ENCODE measurements at regions not wholly inside any gene's neighbourhood (a gene's known extent, or its start where the extent isn't known, plus 50 kb on each side); places are given as distances from the start of the nearest gene placed in this dataset.
A peak's percentile ranks its signal among the peaks of the same experiment; 100 is the strongest.
"Not testable (repeated sequence)": the region's sequence is repeated elsewhere in the genome, so short reads cannot be mapped to it uniquely, and the experiment has no call there.

DNA sequence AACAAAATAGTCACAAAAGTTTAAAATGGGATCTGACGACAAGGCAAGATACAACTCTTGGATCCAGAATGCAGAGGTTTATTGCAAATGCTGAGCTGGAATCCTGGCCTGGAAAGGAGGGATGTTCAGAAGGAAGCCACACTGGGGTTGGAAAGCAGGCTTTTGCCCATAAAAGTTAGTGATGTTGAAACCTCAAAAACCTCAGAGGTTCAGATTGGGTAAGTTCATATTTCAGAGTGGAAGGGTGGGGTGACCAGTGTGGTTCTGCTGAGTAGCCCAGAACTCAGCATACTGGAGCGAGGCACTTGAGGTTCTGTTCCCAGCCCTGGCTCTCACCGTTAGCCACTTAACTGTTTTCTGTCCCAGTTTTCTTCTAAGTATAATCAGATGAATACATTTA, 114.0 kb upstream of the OSTN start:
- no peak overlapping the region for H3K4me3 ChIP-seq (ENCODE audit: low read length)
- DNase-seq (ENCODE audit: low read depth, low spot score): no peak

DNA sequence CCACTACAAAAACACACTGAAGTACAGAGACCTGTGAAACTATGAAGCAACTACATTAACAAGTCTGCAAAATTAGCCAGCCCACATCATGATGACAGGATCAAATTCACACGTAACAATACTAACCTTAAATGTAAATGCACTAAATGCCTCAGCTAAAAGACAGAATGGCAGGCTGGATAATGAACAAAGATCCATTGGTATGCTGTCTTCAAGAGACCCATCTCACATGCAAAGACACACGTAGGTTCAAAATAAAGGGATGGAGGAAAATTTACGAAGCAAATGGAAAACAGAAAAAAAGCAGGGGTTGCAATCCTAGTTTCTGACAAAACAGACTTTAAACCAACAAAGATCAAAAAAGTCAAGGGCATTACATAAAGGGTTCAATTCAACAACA, 120.1 kb upstream of the OSTN start:
- not testable (repeated sequence) for H3K4me3 ChIP-seq (ENCODE audit: low read length); DNase-seq (ENCODE audit: low read depth, low spot score)

DNA sequence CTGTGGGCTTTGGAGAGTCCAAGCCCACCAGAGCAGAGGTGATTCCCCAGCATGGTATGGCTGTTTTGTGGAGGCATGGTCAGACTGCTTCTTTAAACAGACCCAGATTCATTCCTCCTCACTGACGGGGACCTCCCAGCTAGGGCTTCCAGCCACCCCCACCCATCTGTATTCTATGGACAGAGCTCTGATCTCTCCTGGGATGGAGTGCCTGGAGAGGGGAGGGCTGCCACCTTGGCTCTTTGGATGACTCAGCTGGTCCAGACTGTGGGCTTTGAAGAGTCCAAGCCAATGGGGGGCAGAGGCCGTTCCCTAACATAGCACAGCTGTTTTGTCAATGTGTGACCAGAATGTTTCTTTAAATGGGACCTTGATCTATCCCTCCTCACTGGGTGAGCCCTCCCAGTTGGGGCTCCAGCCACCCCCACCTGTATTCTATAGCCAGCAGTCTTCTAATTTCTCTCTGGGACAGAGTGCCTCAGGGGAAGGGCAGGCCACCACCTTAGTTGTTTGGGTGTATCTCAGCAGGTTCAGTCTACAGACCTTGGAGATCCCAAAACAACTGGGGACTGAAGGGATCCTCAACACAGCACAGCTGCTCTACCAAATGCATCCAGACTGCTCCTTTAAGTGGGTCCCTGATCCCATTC, 122.0 kb upstream of the OSTN start:
- no peak overlapping the region for H3K4me3 ChIP-seq (ENCODE audit: low read length)
- DNase-seq (ENCODE audit: low read depth, low spot score): no peak

DNA sequence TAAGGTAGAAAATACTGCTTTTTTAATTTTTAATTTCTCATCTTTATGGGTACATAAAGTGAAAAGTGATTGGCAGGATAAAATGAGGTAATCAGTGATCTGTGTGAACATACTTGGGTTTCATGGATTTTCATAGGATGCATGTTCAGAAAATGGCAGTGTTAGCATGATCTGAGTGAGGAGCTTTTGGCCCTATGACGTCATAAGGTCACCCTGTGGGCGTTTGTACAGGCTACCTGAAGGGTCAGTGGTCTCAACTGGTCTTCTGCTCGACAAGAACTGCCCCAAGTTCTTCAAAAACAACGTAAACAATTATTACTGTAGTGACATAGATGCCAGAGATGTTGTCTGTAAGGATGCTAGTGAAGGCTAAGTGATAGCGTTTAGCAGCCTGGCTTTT, 124.5 kb upstream of the OSTN start:
- no peak for DNase-seq (ENCODE audit: low read depth, low spot score)
- no peak overlapping the region for H3K4me3 ChIP-seq (ENCODE audit: low read length)

DNA sequence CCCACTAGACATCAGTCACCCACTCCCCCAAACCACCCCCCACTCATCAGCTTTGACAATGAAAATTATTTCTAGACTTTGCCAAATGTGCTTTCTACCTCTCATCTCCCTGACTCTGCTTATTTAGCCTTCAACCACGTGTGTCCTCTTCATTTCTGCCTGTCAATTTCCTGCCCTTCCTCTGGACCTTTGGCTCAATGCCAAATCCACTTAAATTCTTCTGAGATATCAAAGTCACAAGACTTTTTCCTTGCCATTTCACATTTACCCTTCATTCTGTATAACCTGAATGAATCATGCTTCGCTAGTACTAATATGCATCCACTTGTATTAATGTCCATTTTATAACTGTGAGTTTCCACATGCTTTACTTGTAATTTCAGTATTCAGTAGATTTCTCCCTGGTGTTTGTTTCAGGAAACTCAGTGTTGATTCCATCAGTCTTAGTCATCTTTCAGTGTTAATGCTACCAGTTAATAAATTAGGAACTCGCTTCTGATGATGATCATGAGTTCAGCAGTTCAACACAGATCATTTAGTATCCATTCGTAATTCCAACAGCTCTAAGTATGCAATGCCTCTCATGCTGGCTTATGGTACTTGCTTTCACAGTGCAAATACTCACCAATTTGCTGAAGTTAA, 128.2 kb upstream of the OSTN start:
- DNase-seq (ENCODE audit: low read depth, low spot score): no peak
- no peak overlapping the region for H3K4me3 ChIP-seq (ENCODE audit: low read length)

DNA sequence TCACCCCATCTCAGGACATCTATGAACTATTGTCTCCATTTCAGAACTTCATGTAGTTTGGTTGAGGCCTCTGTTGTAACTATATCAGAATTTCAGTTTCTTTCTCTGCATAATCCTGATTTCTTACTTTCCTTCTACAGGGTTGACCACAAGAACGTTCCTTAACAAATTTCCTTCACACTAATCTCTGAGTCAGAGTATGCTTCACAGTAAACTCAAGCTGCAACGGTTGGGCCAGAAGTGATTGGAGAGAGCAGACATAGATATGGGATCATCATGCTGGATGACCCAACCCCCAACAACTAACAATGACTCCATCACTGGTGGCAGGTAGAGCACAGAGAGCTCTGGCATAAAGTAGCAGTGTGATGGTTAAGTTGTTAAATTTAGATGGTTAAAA, 128.8 kb upstream of the OSTN start:
- no peak overlapping the region for H3K4me3 ChIP-seq (ENCODE audit: low read length)

DNA sequence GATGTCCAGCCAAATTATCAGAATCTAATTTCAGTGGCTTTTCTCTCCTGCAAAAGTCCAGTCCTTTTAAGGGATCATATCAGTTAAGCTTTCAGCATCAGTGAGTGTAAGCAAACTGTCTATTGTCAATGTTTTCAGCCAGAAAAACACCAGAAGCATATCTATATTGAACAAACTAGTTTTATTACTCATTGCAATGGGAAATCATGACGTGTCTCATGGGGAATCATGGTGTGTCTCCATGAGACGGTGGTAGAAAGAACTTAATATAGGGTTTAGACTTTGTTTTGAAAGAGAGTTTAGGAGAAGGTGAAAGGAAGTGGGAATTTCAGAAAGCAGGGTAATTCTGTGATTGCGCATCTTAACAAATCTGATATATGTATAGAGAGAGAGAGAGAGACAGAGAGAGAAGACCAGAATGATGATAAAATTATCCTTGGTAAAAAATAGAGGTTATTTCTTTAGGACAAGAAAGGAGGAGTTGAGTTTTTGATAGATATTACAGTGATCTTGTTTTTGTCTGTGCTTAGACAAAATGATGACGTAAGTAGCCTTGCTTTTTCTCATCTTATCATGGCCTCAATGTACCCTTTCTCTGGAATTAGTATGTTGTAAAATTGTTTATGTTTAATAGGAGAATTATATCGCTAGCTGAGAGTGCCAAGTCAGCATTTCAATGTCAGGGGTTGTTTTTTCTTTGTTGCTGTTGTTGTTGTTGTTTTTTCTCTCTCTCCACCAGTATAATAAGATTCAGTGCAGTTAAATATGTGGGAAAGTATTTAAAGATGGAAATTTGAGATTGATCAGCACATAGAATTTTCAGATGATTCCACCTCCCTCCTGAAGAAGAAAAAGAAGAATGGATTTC, 129.9 kb upstream of the OSTN start:
- H3K4me3 ChIP-seq (ENCODE audit: low read length): no peak overlapping the region

More for the DNA sequence above, 128.8 kb upstream of the OSTN start:
- DNase-seq (ENCODE audit: low read depth, low spot score): no peak

DNA sequence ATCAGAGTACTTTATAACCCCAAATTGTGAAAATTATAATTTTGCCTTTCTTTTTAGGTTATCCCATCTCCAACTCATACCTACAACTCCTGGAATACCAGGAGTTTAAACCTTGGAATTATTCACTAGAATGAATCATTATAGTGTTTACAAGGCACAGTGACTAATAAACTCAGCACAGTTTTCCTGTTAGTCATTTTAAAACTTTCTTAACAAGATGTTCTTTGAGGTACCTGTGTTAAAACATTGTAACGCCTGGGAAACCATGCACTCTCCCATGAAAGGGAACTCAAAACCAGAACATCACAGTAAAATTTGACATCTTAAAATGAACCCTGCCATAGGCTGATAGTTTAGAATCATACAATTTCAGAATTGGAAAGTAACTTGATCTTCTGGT, 132.4 kb upstream of the OSTN start:
- H3K4me3 ChIP-seq (ENCODE audit: low read length): no peak overlapping the region
- no peak for DNase-seq (ENCODE audit: low read depth, low spot score)

More for the DNA sequence above, 129.9 kb upstream of the OSTN start:
- no peak for DNase-seq (ENCODE audit: low read depth, low spot score)

DNA sequence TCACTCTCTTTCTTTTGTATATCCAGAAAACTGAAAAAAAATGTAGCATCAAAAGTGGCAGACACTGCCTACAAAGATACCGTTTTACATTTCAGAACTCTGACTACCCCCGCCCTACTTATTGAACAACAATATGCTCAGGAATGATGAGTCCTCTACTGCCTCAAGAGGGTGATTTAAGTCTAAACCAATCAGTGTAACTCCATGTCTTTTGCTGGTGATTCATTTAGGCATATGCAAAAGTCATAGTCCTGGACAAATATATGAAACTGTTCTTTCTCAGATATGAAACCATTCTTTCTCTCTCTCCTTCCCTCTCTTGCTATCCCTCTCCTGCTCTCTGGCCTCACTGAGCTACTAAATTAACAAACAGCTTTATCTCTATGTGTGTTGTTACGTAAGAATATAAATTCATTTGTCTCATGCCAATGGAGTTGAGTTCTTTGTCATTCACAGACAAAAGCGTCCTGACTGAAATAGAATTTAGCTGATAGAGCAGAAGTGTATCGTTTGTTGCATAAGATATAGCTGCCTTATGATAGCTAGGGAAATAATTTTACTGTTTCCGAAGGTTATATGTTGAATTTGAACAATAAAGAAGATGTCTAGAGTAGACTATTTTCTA, 133.7 kb upstream of the OSTN start:
- H3K4me3 ChIP-seq (ENCODE audit: low read length): no peak overlapping the region
- no peak for DNase-seq (ENCODE audit: low read depth, low spot score)

DNA sequence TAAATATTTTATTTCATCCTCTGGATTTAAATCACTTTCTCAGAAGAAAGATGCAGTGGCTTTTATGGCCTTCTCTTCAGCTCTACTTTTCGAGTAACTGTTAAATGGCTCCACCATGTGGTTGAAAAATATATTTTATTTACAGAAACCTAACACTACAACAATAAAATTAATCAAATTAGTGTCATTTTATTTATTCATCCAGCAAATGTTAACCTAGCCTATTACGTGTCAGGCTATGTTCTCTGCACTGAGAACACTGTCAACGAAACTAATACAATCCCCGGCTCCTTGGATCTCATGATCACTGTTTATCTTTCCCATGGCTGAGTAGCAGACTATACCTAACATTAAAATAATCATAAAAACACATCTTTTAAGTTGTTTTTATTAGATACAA, 148.0 kb upstream of the OSTN start:
- H3K4me3 ChIP-seq (ENCODE audit: low read length): no peak overlapping the region
- peak; percentile 4 for DNase-seq (ENCODE audit: low read depth, low spot score)

DNA sequence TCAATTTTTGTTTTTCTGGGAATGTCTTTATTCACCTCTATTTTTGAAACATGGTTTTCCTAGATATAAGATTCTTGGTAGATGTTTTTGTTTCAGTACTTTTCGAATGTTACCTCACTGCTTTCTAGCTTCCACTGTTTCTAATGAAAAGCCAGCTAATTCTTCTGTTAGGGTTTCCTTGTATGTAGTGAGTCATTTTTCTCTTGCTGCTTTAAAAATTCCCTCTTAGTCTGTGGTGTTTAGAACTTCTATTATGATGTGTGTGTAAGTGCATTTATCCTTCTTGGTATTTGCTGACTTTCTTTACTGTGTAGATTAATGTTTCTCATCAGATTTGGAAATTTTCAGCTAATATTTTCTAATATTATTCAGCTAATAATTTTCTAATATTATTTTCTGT, 151.1 kb upstream of the OSTN start:
- no peak for DNase-seq (ENCODE audit: low read depth, low spot score)
- no peak overlapping the region for H3K4me3 ChIP-seq (ENCODE audit: low read length)

DNA sequence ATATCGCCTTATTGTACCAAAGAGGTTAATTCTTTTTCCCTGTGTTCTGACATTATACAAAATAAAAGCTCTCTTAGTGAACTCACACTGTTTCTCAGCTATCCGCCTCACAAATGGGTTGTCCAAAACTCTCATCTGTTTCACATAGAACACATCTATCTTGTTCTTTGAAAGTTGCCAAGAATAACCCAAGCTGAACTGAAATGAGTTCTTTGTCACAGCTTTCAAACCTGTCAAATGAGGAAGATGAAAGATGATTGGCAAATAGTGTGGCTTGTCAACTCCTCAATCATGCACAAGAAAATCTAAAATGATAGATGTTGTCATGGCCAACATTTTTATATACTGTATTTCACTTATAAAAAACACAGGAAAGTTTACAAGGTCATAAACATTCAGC, 168.1 kb upstream of the OSTN start:
- no peak for DNase-seq (ENCODE audit: low read depth, low spot score)
- H3K4me3 ChIP-seq (ENCODE audit: low read length): no peak overlapping the region

DNA sequence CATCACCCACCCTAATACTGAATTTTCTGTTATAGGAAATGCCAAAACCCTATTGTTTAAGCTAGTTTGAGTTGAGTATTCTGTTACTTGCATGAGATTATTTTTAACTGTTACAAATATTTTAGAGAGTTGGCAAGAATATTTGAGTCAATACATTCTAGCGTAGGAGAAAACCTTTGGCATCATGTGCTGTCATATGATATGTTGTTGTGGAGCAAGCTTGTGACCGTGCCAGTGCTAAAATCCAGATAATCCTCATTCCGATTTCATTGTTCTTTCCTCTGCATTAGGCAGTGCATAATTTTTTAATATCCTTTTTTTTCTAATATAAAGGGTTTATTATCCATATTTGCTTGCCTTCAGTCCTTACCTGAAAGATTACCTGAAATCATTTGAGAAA, 168.0 kb upstream of the GMNC start:
- no peak overlapping the region for H3K4me3 ChIP-seq (ENCODE audit: low read length)
- no peak for DNase-seq (ENCODE audit: low read depth, low spot score)

DNA sequence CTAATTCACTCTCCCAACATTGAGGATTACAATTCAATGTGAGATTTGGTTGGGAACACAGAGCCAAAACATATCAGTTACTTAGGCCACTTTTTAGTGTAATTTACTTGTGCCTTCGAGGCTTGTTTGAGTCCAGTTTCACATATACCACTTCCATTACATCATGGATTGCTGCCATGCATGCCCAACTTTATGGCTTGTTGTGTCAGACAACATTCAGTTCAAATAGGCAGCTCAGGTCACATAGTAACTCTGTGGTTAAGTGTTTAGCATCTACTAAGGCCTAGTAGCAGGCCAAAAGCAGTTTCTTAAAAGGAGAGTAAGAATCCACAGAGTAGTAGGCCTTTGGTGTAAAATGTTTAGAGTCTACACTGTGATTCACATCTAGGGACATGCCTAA, 164.3 kb upstream of the GMNC start:
- DNase-seq (ENCODE audit: low read depth, low spot score): no peak
- no peak overlapping the region for H3K4me3 ChIP-seq (ENCODE audit: low read length)

DNA sequence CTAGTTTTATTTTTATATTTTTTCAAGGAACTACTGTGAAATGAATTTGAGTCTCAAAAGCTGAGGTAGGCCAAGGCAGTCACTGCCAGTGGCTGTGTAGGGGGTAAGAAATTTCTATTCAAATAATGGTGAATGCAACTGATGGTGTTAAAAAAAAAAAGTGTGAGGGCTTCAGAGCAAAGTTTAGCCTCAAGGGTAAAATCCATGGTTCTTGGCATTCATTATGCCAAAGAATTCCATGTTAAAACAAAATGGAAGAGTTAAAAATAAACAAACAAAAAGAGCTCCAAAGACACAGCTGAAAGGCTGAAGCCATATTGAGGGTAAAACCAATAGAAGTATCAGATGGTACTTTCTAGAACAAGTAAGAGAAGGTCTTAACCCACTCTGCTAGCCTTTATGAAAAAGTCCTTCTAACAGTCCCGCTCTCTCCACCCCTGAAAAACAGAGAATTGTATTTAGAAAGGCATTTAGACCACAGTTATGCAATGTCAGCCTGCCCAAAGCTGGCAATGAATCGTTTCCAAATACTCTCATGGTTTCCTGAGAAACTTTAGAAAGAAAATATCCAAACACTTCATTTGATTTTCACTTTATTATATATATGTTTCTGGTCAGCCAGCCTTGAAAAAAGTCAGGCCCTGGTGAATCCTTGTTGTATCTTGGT, 158.4 kb upstream of the GMNC start:
- no peak for DNase-seq (ENCODE audit: low read depth, low spot score)
- H3K4me3 ChIP-seq (ENCODE audit: low read length): no peak overlapping the region

DNA sequence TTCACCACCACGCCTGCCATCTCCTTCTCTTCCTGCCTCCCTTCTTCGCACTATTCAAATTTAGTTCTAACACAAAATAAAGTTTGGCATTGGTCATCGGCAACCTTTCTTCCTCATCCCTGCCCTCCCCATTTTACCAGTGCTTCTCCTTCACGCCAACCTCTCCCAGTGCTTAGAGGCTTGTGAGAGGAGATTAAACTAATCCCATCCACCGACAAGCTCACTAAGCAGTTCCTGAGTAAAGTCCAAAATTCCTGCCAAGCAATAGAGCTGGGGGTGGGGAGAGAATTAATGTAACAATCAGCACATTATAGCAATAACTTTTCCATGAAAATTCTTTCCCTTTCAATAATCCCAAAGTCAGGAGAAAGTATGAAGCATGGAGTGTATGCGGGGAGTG, 157.4 kb upstream of the GMNC start:
- no peak for DNase-seq (ENCODE audit: low read depth, low spot score)
- H3K4me3 ChIP-seq (ENCODE audit: low read length): no peak overlapping the region

DNA sequence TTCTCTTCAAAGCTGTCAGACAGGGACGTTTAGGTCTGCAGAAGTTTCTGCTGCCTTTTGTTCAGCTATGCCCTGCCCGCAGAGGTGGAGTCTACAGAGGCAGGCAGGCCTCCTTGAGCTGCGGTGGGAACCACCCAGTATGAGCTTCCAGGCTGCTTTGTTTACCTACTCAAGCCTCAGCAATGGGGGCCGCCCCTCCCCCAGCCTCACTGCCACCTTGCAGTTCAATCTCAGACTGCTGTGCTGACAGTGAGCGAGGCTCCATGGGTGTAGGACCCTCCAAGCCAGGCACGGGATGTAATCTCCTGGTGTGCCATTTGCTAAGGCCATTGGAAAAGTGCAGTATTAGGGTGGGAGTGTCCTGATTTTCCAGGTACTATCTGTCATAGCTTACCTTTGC, 153.5 kb upstream of the GMNC start:
- not testable (repeated sequence) for H3K4me3 ChIP-seq (ENCODE audit: low read length); DNase-seq (ENCODE audit: low read depth, low spot score)

DNA sequence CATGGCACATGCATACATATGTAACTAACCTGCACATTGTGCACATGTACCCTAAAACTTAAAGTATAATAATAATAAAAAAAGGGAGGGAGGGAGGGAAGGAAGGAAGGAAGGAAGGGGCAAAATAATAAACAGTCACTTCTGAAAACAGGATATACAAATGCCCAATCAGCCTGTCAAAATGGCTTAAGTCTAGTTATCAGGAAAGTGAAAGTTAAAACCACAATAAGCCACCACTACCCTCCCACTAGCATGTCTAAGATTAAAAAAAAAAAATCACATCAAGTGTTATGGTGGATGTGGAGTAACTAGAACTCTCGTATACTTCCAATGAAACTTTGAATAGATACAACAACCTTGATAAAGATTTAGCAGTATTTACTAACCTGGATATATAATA, 145.6 kb upstream of the GMNC start:
- H3K4me3 ChIP-seq (ENCODE audit: low read length): no peak overlapping the region
- no peak for DNase-seq (ENCODE audit: low read depth, low spot score)

DNA sequence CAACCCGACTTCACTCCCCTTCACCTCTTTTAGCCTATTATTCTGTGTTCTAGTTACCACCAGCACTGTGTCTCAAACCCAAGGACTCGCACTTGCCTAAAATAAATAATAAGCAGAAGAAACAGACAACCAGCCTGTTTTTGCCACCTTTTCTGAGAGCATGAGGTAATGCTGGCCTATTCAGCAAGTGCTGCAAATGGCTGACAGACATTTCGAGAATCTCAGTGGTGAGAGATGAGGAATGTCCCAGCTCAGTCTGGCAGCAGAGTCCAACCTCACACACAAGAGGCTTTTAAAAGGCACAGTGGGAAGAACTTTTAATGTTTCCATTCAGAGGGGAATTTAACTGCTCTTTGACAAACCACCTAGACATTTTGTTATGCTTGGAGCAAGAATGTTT, 143.3 kb upstream of the GMNC start:
- DNase-seq (ENCODE audit: low read depth, low spot score): no peak
- no peak overlapping the region for H3K4me3 ChIP-seq (ENCODE audit: low read length)

All from Jurkat, Clone E6-1 (cell line).